ENCODE measurements at regions not wholly inside any gene's neighbourhood (a gene's known extent, or its start where the extent isn't known, plus 50 kb on each side); places are given as distances from the start of the nearest gene placed in this dataset.

GRCh38 chr14:46323404-46323762 lies 328.2 kb downstream of the RPL10L start:
- no peak for TF ChIP-seq ZFP30 (CRISPR knock-in tag; IDR thresholded peaks at IDR 0.05)
- TF ChIP-seq TOX (CRISPR knock-in tag; IDR thresholded peaks at IDR 0.05; ENCODE audit: borderline replicate concordance) = no peak
- TF ChIP-seq, protein P1, sequence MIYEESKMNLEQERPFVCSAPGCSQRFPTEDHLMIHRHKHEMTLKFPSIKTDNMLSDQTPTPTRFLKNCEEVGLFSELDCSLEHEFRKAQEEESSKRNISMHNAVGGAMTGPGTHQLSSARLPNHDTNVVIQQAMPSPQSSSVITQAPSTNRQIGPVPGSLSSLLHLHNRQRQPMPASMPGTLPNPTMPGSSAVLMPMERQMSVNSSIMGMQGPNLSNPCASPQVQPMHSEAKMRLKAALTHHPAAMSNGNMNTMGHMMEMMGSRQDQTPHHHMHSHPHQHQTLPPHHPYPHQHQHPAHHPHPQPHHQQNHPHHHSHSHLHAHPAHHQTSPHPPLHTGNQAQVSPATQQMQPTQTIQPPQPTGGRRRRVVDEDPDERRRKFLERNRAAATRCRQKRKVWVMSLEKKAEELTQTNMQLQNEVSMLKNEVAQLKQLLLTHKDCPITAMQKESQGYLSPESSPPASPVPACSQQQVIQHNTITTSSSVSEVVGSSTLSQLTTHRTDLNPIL (CRISPR knock-in tag; IDR thresholded peaks at IDR 0.05; ENCODE audit: low read depth) = no peak
- TF ChIP-seq POU6F1 (CRISPR knock-in tag; IDR thresholded peaks at IDR 0.05; ENCODE audit: borderline replicate concordance, low read depth) = no peak
- no peak for TF ChIP-seq OSR1 (CRISPR knock-in tag; IDR thresholded peaks at IDR 0.05)

Measured in SK-N-SH treated with all-trans-retinoic acid at 6 μM for 48 hours (cell line).